GM19328 (cell line): ENCODE measurements at regions not wholly inside any gene's neighbourhood (a gene's known extent, or its start where the extent isn't known, plus 50 kb on each side); places are given as distances from the start of the nearest gene placed in this dataset.
"Not testable (repeated sequence)": the region's sequence is repeated elsewhere in the genome, so short reads cannot be mapped to it uniquely, and the experiment has no call there.

ENCODE experiments used
- ATAC-seq: cut with Tn5 transposase; IDR thresholded peaks from one replicate; pipeline ENCODE4 v1.9.1; 2021; ENCODE audit warnings: mild to moderate bottlenecking, moderate library complexity; ENCODE audit not compliant: unreplicated experiment

GRCh38 chr1:143709606-143710259 lies 262.1 kb downstream of the FAM72C start:
- not testable (repeated sequence) for ATAC-seq

DNA sequence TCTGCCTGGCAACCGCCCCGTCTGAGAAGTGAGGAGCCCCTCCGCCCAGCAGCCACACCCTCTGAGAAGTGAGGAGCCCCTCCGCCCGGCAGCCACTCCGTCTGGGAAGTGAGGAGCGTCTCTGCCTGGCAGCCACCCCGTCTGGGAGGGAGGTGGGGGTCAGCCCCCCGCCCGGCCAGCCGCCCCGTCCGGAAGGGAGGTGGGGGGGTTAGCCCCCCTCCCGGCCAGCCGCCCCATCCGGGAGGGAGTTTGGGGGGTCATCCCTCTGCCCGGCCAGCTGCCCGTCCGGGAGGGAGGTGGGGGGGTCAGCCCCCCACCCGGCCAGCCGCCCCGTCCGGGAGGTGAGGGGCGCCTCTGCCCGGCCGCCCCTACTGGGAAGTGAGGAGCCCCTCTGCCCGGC lies 269.0 kb downstream of the FAM72C start:
- not testable (repeated sequence) for ATAC-seq

- ATAC-seq = no peak
Measured at GRCh38 chr1:143699731-143700130, 272.1 kb downstream of the FAM72C start.

DNA sequence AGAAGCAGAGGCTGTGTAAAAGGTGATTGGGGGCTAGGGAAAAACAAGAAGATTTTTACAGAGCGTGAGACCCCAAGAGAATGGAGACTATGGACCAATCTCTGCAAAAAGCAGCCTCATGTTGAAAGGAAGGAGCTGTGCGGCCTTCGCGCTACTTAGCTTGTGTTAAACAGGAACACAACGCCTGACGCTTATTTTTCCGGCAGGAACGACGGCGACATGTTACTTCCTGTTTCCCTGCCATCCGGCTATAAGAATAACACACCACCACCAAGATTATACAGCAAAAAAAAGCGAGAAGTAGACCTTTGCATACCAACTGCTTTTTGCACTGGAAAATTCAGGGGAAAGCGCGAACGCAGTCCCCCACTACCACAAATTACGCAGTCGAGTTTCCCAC lies 272.7 kb downstream of the FAM72C start:
- ATAC-seq = no peak

- ATAC-seq = no peak
Measured at GRCh38 chr1:143698016-143698415, 273.8 kb downstream of the FAM72C start.

DNA sequence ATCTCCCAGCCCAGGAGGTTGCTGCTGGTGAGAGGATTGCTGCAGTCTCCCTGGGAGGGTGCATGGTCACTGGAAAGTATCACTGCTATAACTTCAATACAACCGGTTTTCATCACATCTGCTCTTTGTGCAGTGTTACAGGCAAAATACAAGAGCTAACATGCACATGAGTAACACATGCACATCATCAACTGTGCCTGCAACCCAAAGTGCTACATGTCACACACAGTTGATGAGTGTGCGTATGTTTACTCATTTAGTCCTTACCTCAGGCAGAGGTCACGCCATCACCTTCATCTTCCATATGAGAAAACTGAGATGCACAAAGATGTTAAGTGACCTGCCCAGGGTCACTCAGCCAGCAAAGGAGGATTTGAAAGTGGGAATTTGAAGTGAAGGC lies 277.7 kb downstream of the FAM72C start:
- ATAC-seq = no peak

DNA sequence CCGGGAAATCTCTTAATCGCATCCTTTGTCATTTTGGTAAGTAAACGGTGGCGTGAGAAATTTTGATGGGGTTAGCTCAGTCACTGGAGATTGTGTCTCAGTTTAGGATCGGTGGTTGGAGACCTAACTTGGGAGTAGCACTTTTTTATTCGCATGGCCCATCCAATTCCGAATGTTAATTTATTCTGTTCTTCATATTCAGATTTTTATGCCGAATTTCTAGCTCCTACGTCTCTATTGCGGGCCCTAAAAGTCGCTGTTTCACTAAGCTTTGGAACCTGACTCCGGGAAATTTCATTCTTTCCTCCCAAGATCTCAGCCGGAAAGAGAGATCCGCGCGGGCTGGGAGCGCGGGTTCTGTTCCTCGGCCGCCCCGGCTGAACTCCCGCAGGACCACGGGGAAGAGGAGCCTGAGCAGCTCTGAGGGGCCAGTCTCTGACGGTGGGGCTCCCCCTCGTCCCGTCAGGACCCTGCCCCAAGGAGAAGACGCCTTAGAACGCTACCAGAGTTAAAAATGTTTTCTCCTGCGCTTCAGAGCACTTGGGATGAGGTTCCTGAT lies 279.7 kb downstream of the FAM72C start:
- no peak for ATAC-seq

GRCh38 chr1:143691400-143691891 lies 280.3 kb downstream of the FAM72C start:
- ATAC-seq = no peak

DNA sequence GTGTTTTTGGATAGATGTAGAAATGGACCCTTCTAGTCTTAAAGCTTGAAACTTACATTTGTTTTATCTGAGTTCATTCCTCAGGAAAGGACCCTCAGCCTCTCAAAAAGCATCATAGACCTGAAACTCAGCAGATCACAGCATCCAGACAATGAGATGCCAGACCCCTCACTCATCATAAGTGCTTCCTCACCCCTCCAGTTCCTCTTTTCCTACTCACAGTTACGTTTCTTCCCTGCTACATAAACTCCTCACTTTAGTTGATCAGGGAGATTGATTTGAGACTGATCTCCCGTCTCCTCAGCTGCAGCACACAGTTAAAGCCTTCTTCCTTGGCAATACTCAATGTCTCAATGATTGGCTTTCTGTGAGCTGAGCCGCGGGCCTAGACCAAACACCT lies 282.0 kb downstream of the FAM72C start:
- no peak for ATAC-seq

DNA sequence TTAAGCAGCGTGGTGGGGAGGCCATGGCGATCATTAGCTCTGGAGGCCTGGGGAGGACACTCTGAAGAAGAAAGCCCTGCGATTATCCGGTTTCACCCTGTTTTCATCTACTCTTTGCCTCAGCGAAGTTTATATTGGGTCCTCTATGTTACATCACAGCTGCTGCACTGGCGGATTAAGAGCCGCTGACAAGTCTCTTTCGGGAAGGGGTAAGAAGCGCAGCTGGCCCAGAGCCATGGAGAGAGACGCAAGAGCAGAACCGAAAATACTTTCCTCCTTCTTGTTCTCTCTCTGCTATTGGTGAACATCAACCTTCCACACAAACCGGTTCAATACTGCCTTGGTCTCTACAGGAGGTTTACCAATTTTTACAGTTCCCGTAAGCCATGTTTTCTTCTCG lies 291.5 kb downstream of the FAM72C start:
- no peak for ATAC-seq

- no peak for ATAC-seq
Measured at GRCh38 chr1:143672983-143673382, 298.8 kb downstream of the FAM72C start.

- ATAC-seq = no peak
Measured at GRCh38 chr1:143667730-143668129, 304.1 kb downstream of the FAM72C start.

DNA sequence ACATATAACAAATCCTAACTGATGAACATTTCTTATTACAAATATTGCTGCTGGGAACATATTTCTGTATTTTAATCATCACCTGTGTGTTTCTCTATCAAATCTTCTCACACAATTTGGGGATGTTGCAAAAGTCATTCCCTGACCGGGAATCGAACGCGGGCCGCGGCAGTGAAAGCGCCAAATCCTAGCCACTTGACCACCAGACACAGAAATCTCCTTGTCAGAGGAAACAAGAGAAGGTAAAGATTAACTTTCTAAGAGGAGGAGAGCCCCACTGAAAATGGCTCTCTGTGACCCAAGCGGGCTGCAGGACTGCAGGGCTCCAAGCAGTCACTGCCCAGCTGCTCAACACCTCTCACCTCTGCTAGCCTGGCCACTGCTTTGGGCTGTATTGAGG lies 304.9 kb downstream of the FAM72C start:
- ATAC-seq = no peak

DNA sequence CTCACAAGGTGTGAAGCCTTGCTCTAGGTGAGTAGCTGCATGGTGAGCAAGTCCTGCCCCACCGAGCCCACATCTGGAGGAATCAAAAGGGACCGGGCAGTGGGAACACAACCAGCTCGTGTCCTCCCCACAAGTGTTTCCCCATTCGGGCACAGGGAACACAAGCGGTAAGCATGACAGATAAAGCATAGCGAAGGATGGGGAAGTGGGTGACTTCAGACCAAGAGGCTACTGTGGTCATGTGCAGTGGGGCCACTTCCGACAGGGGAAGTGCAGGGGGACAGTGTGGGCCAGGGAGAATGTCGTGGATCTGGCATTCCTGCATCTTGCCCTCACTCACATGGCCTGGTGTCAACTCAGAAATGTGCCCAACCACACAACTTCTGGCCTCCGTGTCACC lies 306.2 kb downstream of the FAM72C start:
- ATAC-seq = no peak

DNA sequence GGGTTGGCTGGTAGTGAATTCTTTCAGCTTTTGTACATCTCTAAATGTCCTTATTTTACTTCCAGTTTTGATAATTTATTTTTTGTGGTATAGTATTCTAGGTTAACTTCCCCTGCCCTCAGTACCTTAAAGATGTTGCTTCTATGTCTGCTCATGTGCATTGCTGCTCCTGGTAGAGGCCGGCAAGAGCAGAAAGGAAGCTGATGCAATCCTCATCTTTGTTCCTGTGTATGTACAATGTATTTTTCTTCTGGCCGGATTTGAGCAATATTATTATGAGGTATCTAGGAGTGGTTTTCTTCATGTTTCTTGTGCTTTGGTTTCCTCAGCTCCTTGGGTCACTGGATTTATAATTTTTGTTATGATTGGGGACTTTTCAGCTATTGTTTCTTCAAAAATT lies 308.7 kb downstream of the FAM72C start:
- ATAC-seq = not testable (repeated sequence)

- ATAC-seq = no peak
Measured at GRCh38 chr1:143661418-143662101, 310.2 kb downstream of the FAM72C start.

DNA sequence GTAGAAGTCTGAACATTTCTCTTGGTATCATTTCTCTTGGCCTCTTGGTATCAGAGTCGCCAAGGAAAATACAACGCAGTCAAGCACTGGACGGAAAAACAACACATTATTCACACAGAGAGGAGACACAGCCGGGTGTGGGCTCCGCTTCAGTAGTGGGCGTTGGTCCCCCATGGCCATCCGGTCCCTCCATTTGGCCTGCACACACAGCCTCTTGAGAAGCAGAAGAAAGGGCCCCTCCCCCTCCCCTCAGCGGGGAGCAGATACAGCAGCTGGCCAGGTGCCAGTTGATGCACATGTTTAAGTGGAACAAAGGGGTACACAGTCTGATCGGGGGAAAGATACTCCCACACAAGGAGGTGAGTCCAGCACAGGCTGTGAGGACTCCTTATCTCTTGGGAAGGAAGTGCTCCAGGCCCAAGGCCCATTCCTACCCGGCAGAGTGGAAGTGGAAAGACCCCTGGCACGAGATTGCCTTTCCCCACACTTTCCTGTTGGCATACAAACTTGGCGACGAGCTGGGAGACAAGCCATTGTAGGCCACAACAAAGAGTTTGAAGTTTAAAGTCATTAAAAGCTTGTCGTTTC lies 311.3 kb downstream of the FAM72C start:
- ATAC-seq = no peak

DNA sequence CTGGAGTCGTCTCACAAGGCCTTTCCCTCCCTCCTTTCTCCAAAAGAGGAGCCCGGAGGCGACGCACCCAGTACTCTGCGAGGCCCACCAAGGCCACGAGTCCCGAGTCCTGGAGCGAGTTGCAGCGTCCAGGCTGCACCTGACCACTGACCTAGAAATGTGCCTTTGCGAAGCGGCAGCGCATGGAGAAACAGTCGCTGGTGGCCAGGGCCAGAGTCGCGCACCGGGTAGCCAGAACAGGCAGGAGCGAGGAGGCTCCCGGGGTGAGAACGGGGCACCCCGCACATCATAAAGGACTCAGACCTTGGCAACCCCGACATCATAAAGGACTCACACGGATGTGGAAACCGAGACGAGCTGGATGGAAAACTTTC lies 318.4 kb downstream of the FAM72C start:
- ATAC-seq = no peak

GRCh38 chr1:143652744-143653428 lies 318.9 kb downstream of the FAM72C start:
- no peak for ATAC-seq

DNA sequence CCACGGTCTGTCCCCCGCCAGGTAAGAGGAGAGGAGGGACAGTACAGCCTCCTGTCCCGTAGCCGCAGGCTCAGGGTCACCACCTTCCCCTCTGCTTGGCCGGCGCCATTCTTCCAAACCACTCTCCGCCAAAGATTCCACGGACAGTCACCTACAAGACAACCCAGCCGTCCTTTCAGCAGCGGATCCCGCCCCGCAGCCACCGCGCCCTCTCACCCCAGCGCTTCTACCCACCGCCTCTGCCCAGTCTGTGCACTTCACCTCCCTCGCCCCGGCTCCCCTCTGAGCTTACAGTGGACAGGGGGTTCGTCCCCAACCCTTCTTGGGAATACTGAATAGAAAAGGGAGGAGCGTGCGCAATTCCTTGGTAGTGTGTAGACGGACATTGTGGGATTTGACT lies 319.6 kb downstream of the FAM72C start:
- no peak for ATAC-seq

GRCh38 chr1:143651350-143651992 lies 320.3 kb downstream of the FAM72C start:
- no peak for ATAC-seq
